ENCODE measurements at regions not wholly inside any gene's neighbourhood (a gene's known extent, or its start where the extent isn't known, plus 50 kb on each side); places are given as distances from the start of the nearest gene placed in this dataset.

GRCh38 chr16:5671421-5671820 is 573.8 kb upstream of the EEF2KMT start:
- no peak overlapping the region for H3K4ac ChIP-seq (ENCODE audit: low read depth, low read length)
- H3K14ac ChIP-seq (ENCODE audit: low read length), result no peak overlapping the region
- H3K4me3 ChIP-seq (ENCODE audit: low read depth, low read length), result no peak overlapping the region
- no peaks in the 10 kb centered on the region for H3K79me2 ChIP-seq (ENCODE audit: control insufficient read depth, insufficient read depth, low read length, poor library complexity)
- H4K91ac ChIP-seq (ENCODE audit: low read depth, low read length), result no peak overlapping the region
- no peak overlapping the region for H2AFZ ChIP-seq (ENCODE audit: insufficient read depth, low read length, poor library complexity)
- peaks cover 6% of the 10 kb centered on the region for H3K79me1 ChIP-seq (ENCODE audit: low read length)
- H3K23ac ChIP-seq (ENCODE audit: low read length), result no peak overlapping the region
- H3K36me3 ChIP-seq (ENCODE audit: control insufficient read depth in 1 of 2, insufficient read depth in 2 of 2, low read length in 2 of 2), result no peaks in the 10 kb centered on the region
- H2BK120ac ChIP-seq (ENCODE audit: insufficient read depth, low read length, poor library complexity), result no peak overlapping the region
- H3K9me3 ChIP-seq (ENCODE audit: insufficient read depth, low read depth, low read length), result no peaks in the 10 kb centered on the region
- no peak overlapping the region for H3K18ac ChIP-seq (ENCODE audit: low read length)
- no peaks in the 10 kb centered on the region for H3K27me3 ChIP-seq (ENCODE audit: insufficient read depth, low read length)
- H3K4me2 ChIP-seq (ENCODE audit: low read length), result no peak overlapping the region
- H3K9ac ChIP-seq (ENCODE audit: low read length), result no peak overlapping the region
- DNase-seq, result no peak
- H4K8ac ChIP-seq (ENCODE audit: low read depth, low read length), result no peak overlapping the region
- H2BK5ac ChIP-seq (ENCODE audit: low read depth, low read length, poor library complexity), result no peak overlapping the region
- no peak overlapping the region for H4K12ac ChIP-seq (ENCODE audit: low read depth, low read length)
- H2BK12ac ChIP-seq (ENCODE audit: low read length), result no peak overlapping the region
- H3K27ac ChIP-seq (ENCODE audit: low read depth, low read length), result no peak overlapping the region
- peaks cover 8 to 14% of the 10 kb centered on the region in 2 experiments for H3K4me1 ChIP-seq (ENCODE audit: control insufficient read depth in 1 of 2, insufficient read depth in 2 of 2, low read length in 2 of 2)
- no CpG with 5 or more reads among the region's 2 CpGs for WGBS (ENCODE audit: extremely low coverage, insufficient coverage, insufficient read length)
- no peak overlapping the region for H2AK5ac ChIP-seq (ENCODE audit: low read length)

DNA sequence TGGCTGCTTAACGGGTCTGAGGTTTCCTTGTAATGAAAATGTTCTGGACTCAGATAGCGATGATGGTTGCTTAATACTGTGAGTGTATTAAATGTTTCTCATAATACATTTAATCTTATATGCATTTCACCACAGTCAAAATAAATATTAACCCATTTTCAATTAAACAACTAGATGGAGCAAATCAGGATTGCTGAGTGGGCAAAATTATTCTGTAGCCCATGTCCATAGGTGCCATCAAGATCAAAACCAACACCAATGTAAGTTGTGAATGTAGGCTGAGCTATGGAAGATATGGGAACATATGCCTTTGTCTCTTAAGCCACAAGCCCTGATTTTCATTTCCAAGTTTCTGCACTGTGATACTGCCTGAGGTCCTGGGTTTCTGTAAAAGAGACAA is 572.6 kb upstream of the EEF2KMT start:
- H3K23ac ChIP-seq (ENCODE audit: low read length), result no peak overlapping the region
- no peaks in the 10 kb centered on the region for H3K36me3 ChIP-seq (ENCODE audit: control insufficient read depth in 1 of 2, insufficient read depth in 2 of 2, low read length in 2 of 2)
- no peak overlapping the region for H3K4me2 ChIP-seq (ENCODE audit: low read length)
- no peak overlapping the region for H3K14ac ChIP-seq (ENCODE audit: low read length)
- no peak overlapping the region for H3K27ac ChIP-seq (ENCODE audit: low read depth, low read length)
- H3K4me3 ChIP-seq (ENCODE audit: low read depth, low read length), result no peak overlapping the region
- H2BK12ac ChIP-seq (ENCODE audit: low read length), result no peak overlapping the region
- H4K8ac ChIP-seq (ENCODE audit: low read depth, low read length), result no peak overlapping the region
- peaks cover 8 to 15% of the 10 kb centered on the region in 2 experiments for H3K4me1 ChIP-seq (ENCODE audit: control insufficient read depth in 1 of 2, insufficient read depth in 2 of 2, low read length in 2 of 2)
- no peaks in the 10 kb centered on the region for H3K9me3 ChIP-seq (ENCODE audit: insufficient read depth, low read depth, low read length)
- WGBS (ENCODE audit: extremely low coverage, insufficient coverage, insufficient read length), result no CpG with 5 or more reads among the region's 2 CpGs
- H3K79me1 ChIP-seq (ENCODE audit: low read length), result peaks cover 6% of the 10 kb centered on the region
- no peak overlapping the region for H2AK5ac ChIP-seq (ENCODE audit: low read length)
- no peak overlapping the region for H2BK5ac ChIP-seq (ENCODE audit: low read depth, low read length, poor library complexity)
- H3K9ac ChIP-seq (ENCODE audit: low read length), result no peak overlapping the region
- no peak overlapping the region for H2AFZ ChIP-seq (ENCODE audit: insufficient read depth, low read length, poor library complexity)
- H4K91ac ChIP-seq (ENCODE audit: low read depth, low read length), result no peak overlapping the region
- no peaks in the 10 kb centered on the region for H3K27me3 ChIP-seq (ENCODE audit: insufficient read depth, low read length)
- no peak overlapping the region for H4K12ac ChIP-seq (ENCODE audit: low read depth, low read length)
- H3K18ac ChIP-seq (ENCODE audit: low read length), result no peak overlapping the region
- H3K79me2 ChIP-seq (ENCODE audit: control insufficient read depth, insufficient read depth, low read length, poor library complexity), result no peaks in the 10 kb centered on the region
- DNase-seq, result no peak
- no peak overlapping the region for H2BK120ac ChIP-seq (ENCODE audit: insufficient read depth, low read length, poor library complexity)
- no peak overlapping the region for H3K4ac ChIP-seq (ENCODE audit: low read depth, low read length)

DNA sequence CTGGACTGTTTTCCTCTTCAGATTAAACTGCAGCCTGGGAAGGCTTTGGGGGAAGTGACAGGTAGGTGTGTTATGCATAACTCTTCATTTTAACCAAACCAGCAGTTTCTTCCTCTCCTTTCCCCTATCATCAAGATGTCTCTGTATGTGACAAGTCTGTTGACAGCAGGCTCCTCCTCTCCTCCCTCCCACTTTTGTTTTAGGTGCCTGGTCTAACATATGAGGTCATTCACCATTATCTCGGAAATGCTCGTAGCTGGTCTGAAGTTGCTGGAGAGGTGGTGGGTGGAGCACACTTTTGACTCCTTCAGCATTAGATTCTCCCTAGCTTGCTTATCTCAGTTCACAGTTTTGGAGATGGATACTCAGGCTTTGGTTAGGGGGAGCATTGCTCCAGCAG is 571.0 kb upstream of the EEF2KMT start:
- Histone ChIP-seq H3K18ac (ENCODE audit: low read length) (no peak overlapping the region), H4K12ac (ENCODE audit: low read depth, low read length) (no peak overlapping the region), H3K14ac (ENCODE audit: low read length) (no peak overlapping the region), H2AFZ (ENCODE audit: insufficient read depth, low read length, poor library complexity) (no peak overlapping the region), H3K27me3 (ENCODE audit: insufficient read depth, low read length) (no peaks in the 10 kb centered on the region), H2BK120ac (ENCODE audit: insufficient read depth, low read length, poor library complexity) (no peak overlapping the region), H3K79me1 (ENCODE audit: low read length) (peaks cover 6% of the 10 kb centered on the region), H2BK5ac (ENCODE audit: low read depth, low read length, poor library complexity) (no peak overlapping the region), H3K27ac (ENCODE audit: low read depth, low read length) (peak overlapping the region; percentile 2), H3K4me1 (ENCODE audit: control insufficient read depth in 1 of 2, insufficient read depth in 2 of 2, low read length in 2 of 2) (peaks cover 8 to 15% of the 10 kb centered on the region in 2 experiments), H2BK12ac (ENCODE audit: low read length) (no peak overlapping the region), H4K8ac (ENCODE audit: low read depth, low read length) (no peak overlapping the region), H3K9ac (ENCODE audit: low read length) (no peak overlapping the region), H3K36me3 (ENCODE audit: control insufficient read depth in 1 of 2, insufficient read depth in 2 of 2, low read length in 2 of 2) (no peaks in the 10 kb centered on the region), H3K4ac (ENCODE audit: low read depth, low read length) (no peak overlapping the region), H3K23ac (ENCODE audit: low read length) (no peak overlapping the region), H3K79me2 (ENCODE audit: control insufficient read depth, insufficient read depth, low read length, poor library complexity) (no peaks in the 10 kb centered on the region), H3K4me3 (ENCODE audit: low read depth, low read length) (no peak overlapping the region), H4K91ac (ENCODE audit: low read depth, low read length) (no peak overlapping the region), H3K4me2 (ENCODE audit: low read length) (peak overlapping the region; percentile 17), H2AK5ac (ENCODE audit: low read length) (no peak overlapping the region), H3K9me3 (ENCODE audit: insufficient read depth, low read depth, low read length) (no peaks in the 10 kb centered on the region)
- no CpG with 5 or more reads among the region's 2 CpGs for WGBS (ENCODE audit: extremely low coverage, insufficient coverage, insufficient read length)
- no peak for DNase-seq

- Histone ChIP-seq H2BK120ac (ENCODE audit: insufficient read depth, low read length, poor library complexity) (no peak overlapping the region), H3K23ac (ENCODE audit: low read length) (no peak overlapping the region), H3K27ac (ENCODE audit: low read depth, low read length) (no peak overlapping the region), H3K4me2 (ENCODE audit: low read length) (no peak overlapping the region), H3K79me1 (ENCODE audit: low read length) (peaks cover 6% of the 10 kb centered on the region), H2BK5ac (ENCODE audit: low read depth, low read length, poor library complexity) (no peak overlapping the region), H2AFZ (ENCODE audit: insufficient read depth, low read length, poor library complexity) (no peak overlapping the region), H3K4me1 (ENCODE audit: control insufficient read depth in 1 of 2, insufficient read depth in 2 of 2, low read length in 2 of 2) (peaks cover 8 to 15% of the 10 kb centered on the region in 2 experiments), H2BK12ac (ENCODE audit: low read length) (no peak overlapping the region), H3K9me3 (ENCODE audit: insufficient read depth, low read depth, low read length) (no peaks in the 10 kb centered on the region), H2AK5ac (ENCODE audit: low read length) (no peak overlapping the region), H3K79me2 (ENCODE audit: control insufficient read depth, insufficient read depth, low read length, poor library complexity) (no peaks in the 10 kb centered on the region), H3K4me3 (ENCODE audit: low read depth, low read length) (no peak overlapping the region), H4K12ac (ENCODE audit: low read depth, low read length) (no peak overlapping the region), H3K36me3 (ENCODE audit: control insufficient read depth in 1 of 2, insufficient read depth in 2 of 2, low read length in 2 of 2) (no peaks in the 10 kb centered on the region), H3K9ac (ENCODE audit: low read length) (no peak overlapping the region), H4K8ac (ENCODE audit: low read depth, low read length) (no peak overlapping the region), H4K91ac (ENCODE audit: low read depth, low read length) (no peak overlapping the region), H3K18ac (ENCODE audit: low read length) (no peak overlapping the region), H3K4ac (ENCODE audit: low read depth, low read length) (no peak overlapping the region), H3K14ac (ENCODE audit: low read length) (no peak overlapping the region), H3K27me3 (ENCODE audit: insufficient read depth, low read length) (no peaks in the 10 kb centered on the region)
- DNase-seq, result no peak
- no CpG with 5 or more reads among the region's 11 CpGs for WGBS (ENCODE audit: extremely low coverage, insufficient coverage, insufficient read length)
Observed at GRCh38 chr16:5665834-5666233, 568.2 kb upstream of the EEF2KMT start.
